AG08395 (cell line): ENCODE measurements at regions not wholly inside any gene's neighbourhood (a gene's known extent, or its start where the extent isn't known, plus 50 kb on each side); places are given as distances from the start of the nearest gene placed in this dataset.
"Not testable (repeated sequence)": the region's sequence is repeated elsewhere in the genome, so short reads cannot be mapped to it uniquely, and the experiment has no call there.

ENCODE experiments used
- DNase-seq: peaks from one replicate; pipeline ENCODE4 v3.0.0; 2012; ENCODE audit warnings: mixed read lengths, low spot score

DNA sequence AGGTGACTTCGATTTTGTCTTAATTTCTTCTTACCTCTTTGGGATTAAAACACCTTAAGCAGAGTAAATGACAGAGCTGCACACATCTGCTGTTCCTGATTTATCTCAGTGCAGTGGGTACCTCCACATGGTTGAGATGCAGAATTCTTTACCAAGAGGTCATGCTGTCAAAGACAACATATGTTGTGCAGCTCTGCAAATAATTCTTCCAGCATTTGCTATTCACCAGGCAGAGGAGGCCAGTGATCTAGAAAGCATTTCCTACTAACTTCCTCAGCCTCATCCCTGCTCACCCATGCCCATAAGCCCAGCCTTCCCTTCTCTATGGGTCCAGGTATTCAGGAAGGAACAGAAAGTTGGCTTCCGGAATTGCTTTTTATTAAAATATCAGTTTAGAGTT, 109.3 kb downstream of the THBS2 start:
- no peak for DNase-seq

DNA sequence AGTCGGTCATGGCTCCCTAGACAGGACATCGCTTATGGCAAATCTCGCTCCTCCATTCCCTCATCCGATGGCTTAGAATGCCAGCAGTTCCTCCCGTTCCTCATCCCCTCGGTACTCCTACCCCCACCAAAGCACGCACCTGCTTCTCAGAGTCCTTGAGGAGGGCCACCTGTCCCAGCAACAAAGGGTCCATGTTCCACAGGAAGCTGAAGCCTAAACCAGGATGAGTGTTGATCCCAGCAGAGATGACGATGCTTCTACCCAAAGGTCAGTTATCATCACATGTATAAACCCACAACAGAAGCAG, 111.2 kb downstream of the THBS2 start:
- DNase-seq: no peak

DNA sequence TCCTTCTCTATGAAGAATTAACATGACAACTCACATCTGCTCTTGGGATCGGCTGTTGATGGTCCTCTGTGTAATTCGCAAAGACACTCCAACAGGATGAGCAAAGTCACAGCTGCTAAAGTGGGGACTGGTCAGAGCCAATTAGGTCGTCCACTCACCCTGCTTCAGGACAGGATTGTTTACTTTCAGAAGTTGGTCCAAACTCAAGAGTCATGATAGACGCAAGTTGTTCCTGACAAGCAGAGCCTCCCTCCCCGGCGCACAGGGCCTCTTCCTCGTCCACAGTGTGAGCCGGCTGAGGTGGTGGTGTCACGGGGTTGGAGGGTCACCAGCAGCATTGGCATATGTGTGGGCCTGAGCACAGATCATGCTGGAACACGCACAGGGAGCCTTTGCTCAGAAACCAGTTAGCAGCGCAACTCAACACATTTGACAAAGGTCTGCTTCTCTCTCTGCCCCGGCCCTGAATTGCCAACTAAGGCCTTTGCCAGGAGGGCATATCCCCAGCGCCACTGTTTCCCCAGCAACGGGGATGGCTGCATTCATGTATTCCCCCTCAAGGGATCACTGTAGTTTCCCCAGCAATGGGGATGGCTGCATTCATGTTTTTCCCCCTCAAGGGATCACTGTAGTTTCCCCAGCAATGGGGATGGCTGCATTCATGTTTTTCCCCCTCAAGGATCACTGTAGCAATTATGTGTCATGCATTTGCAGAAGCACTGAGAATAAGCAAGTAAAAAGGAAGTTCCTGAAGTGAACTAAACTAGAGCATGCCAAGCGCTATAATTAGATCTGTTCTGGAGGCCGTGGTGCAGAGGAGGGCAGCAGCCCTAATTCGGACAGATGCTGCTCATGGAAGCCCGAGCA, 111.7 kb downstream of the THBS2 start:
- DNase-seq: peak; percentile 63

DNA sequence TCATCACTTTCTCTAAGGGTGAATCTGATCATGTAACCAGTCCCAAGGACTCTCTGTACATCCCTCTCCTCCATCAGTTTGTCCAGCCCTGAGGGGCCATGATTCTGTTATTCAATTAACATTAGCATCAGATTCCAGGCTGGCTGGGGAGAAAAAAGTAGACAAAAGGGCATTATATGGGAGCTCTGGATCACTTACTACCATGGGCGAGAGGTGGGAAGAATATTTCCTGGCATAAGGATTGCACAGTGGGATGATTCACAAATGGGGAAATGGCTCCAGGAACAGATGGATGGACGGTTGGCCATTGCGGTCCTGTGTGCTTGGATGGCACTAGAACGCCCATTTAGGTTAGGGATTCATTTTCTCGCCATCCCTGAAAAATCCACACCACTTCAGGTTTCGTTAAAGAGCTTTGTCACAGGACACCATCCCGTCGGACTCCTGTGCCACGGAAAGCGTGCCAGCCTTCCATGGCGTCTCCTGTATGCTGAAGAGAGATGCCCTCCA, 112.6 kb downstream of the THBS2 start:
- no peak for DNase-seq

- no peak for DNase-seq
These were observed 114.3 kb downstream of the THBS2 start for GRCh38 chr6:169139179-169139971.

GRCh38 chr6:169132352-169132940, 121.2 kb downstream of the THBS2 start:
- DNase-seq: no peak

DNA sequence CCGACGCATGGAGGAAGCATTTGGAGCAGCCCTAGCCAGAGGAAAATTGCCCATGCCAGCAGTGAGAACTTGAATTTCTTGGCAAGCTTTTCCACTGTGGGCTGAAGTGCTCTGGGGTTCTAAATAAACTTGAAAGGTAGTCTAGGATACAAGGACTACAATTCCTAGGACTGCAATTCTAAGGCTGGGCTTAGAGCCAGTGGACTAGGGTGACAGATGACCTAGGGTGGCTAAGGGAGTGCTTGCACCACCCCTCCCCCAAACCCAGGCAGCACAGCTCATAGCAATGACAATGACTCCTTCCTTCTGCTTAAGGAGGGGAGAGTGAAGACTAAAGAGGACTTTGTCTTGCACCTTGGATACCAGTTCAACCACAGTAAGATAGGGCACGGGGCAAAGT, 122.3 kb downstream of the THBS2 start:
- no peak for DNase-seq

DNA sequence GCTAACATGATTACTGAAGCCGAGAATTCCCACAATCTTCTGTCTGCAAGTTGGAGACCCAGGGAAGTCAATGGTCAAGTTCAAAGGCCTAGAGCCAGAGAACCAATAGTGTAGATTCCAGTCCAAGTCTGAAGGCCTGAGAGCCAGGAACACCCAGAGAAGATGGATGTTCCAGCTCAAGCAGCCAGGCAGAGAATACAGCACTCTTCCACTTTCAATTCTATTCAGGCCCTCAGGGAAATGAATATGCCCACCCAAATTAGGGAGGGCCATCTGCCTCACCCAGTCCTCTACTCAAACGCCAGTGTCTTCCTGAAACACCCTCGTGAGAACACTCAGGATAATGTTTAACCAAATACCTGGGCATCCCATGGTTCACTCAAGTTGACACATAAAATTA, 123.5 kb downstream of the THBS2 start:
- no peak for DNase-seq

GRCh38 chr6:169121013-169121412, 132.6 kb downstream of the THBS2 start:
- no peak for DNase-seq

- no peak for DNase-seq
These were observed 134.0 kb downstream of the THBS2 start for GRCh38 chr6:169119669-169120068.

GRCh38 chr6:169118346-169118830, 135.3 kb downstream of the THBS2 start:
- DNase-seq: no peak

- DNase-seq: no peak
These were observed 136.0 kb downstream of the THBS2 start for GRCh38 chr6:169117663-169118062.

DNA sequence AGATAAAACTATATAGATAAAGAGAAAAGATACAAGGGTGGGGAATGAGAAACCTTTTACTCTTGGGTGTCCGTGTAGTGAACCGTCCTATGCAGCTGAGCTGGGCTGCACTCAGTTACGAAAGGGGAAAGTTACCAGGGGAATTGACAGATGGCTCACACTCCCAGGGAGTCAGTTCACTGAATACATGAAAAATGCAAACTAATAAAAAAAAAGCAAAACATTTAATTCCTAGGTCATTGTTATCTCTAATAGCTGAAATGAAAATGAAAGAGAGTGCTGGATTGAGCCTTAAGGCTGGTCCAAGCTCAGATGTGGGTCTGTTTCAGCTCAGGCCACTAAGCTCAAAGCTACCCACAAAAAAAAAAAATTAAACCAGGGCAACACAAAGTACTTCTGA, 138.0 kb downstream of the THBS2 start:
- DNase-seq: peak; percentile 22

- DNase-seq: not testable (repeated sequence)
These were observed 139.0 kb downstream of the THBS2 start for GRCh38 chr6:169114632-169115031.

DNA sequence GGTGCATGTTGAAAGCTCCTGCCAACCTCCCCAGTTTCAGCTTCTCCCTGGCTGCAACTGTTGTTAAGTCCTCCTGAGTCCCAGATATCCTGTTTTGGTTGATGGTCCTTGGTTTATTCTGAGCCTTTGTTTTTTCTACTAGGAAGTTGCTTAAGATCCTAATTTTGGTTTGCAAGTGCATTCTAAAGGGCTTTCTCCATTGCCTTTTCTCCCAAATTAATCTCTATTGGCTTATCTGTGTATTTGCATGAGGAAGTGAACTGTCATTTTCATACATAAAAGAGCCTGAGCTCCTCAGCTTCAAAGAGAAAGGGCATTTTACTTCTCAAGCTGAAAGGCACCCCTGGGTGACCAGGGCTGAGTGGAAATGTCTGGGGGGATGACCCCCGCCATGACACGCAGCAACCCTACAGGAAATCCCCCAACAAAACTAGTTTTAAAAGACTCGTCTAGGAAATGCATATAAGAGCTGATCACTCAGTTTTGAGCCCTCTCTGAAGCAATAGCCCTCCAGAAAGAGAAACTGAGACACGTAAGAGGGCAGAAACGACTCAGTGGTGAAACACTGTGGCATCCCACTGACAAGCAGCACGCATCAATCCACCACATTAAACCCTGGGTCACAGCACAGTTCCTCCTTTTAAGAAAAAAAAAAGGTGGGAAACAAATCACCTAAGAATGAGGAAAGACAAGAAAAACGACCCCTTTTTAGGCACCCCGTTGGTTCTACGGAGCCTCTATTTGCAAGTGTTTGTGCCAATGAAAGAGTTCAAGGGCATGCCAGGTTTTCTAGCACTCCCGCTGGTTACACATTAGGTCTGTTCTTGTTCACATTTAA, 140.9 kb downstream of the THBS2 start:
- no peak for DNase-seq

DNA sequence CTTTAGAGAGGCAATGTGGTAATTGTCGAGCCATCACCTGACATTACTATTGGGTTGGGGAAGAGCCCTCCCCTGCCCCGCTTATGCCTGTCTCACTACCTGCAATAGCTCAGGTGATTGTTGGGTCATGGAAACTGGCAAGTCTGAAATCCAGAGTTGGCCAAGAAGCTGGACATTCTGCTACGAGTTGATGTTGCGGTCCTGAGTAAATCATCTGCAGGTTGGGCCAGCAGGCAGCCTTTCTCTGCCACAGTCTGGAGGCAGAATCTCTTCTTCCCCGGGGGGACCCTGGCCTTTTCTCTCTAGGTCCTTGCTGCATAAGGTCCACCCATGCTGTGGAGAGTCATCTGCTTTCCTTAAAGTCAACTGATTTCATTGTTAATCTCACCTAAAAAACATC, 142.4 kb downstream of the THBS2 start:
- no peak for DNase-seq

DNA sequence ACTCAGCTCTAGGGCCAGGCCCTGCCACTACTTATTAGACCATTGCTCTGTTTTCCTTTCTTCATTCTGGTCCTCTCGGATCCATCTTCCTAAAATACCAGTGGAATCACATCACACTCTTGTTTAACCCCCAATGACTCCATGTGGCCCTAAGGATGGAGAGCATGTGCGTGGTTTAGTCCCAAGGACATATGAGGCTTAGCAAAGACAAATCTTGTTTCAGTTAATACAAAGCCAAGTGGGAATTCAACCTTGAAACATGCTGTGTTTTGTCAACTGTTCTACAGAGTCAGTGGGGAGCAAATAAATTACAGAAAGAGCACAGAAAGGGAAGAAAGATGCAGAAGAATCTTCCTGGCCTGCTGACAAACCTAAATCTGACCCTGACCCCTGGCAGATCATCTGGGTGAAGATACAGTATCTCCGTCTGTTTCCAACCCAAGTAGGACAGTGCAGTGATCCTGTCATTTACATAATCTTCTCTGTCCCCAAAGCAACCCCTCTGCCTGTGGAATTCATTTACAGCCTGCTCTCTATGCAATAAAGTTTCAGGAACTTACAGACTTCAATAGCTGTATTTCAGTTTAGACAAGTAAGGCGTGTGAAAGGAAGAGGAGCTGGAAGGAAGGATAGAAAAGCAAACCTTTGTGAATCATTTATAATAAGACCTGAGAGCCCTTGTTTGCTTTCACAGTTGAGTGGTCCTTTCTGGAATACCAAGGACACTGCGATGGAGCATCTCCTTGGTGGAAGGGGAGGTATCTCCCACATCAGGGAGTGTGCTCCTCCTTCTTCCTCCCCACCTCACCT, 144.0 kb downstream of the THBS2 start:
- DNase-seq: no peak

- DNase-seq: no peak
These were observed 144.9 kb downstream of the THBS2 start for GRCh38 chr6:169108753-169109152.

GRCh38 chr6:169106176-169106575, 147.5 kb downstream of the THBS2 start:
- DNase-seq: no peak

GRCh38 chr6:169101981-169102380, 151.7 kb downstream of the THBS2 start:
- peak; percentile 22 for DNase-seq
